NT2/D1 (cell line): ENCODE measurements at regions not wholly inside any gene's neighbourhood (a gene's known extent, or its start where the extent isn't known, plus 50 kb on each side); places are given as distances from the start of the nearest gene placed in this dataset.

Source experiments
- SUZ12 ChIP-seq: IDR thresholded peaks from 2 replicates; pipeline ENCODE4 v1.6.1; 2011; ENCODE audit not compliant: insufficient read length, insufficient read depth; ENCODE audit errors: extremely low read depth
- YY1 ChIP-seq: IDR thresholded peaks from 2 replicates; pipeline ENCODE4 v1.6.1; 2011; ENCODE audit not compliant: insufficient read length, insufficient read depth
- ZNF274 ChIP-seq: IDR thresholded peaks from 2 replicates; pipeline ENCODE4 v1.6.1; 2011; ENCODE audit warnings: mild to moderate bottlenecking, low read depth, low read length

GRCh38 chr6:143609501-143609900 lies 68.3 kb upstream of the PHACTR2 start:
- TF ChIP-seq SUZ12 (no peak), ZNF274 (no peak), YY1 (no peak)
